Parathyroid adenoma (tissue), 2 donors: ENCODE measurements at regions not wholly inside any gene's neighbourhood (a gene's known extent, or its start where the extent isn't known, plus 50 kb on each side); places are given as distances from the start of the nearest gene placed in this dataset.

Experiments used
- H2AFZ ChIP-seq: fragments of 300-600 bp; sonication (generic); one replicate; pipeline ENCODE4 v1.7.0; 2017; ENCODE audit warnings: antibody characterized with exemption, mild to moderate bottlenecking
- H3K27ac ChIP-seq: fragments of 300-600 bp; sonication (generic); one replicate; pipeline ENCODE4 v1.7.0; 2017
- H3K27me3 ChIP-seq: fragments of 300-600 bp; sonication (generic); one replicate; pipeline ENCODE4 v1.7.0; 2017; ENCODE audit warnings: low read length; ENCODE audit not compliant: control insufficient read depth, insufficient read depth
- H3K36me3 ChIP-seq: fragments of 300-600 bp; sonication (generic); one replicate; pipeline ENCODE4 v1.7.0; 2017; ENCODE audit warnings: low read length; ENCODE audit not compliant: control insufficient read depth, insufficient read depth
- H3K4me1 ChIP-seq: fragments of 300-600 bp; sonication (generic); one replicate; pipeline ENCODE4 v1.7.0; 2017; ENCODE audit warnings: control low read depth
- H3K4me2 ChIP-seq: fragments of 300-600 bp; sonication (generic); one replicate; pipeline ENCODE4 v1.7.0; 2017; ENCODE audit warnings: low read length
- H3K4me3 ChIP-seq: fragments of 300-600 bp; sonication (generic); one replicate; pipeline ENCODE4 v1.7.0; 2017; ENCODE audit warnings: low read depth, low read length
- H3K79me2 ChIP-seq: fragments of 300-600 bp; sonication (generic); one replicate; pipeline ENCODE4 v1.7.0; 2017; ENCODE audit warnings: control low read depth
- H3K9ac ChIP-seq: fragments of 300-600 bp; sonication (generic); one replicate; pipeline ENCODE4 v1.7.0; 2017; ENCODE audit warnings: mild to moderate bottlenecking
- H3K9me3 ChIP-seq: fragments of 300-600 bp; sonication (generic); one replicate; pipeline ENCODE4 v1.7.0; 2017; ENCODE audit warnings: low read length; ENCODE audit not compliant: control insufficient read depth
- CTCF ChIP-seq: fragments of 300-600 bp; sonication (generic); IDR thresholded peaks from one replicate; pipeline ENCODE4 v1.7.0; 2017; ENCODE audit warnings: antibody characterized with exemption, mild to moderate bottlenecking
- donor health status: primary hyperparathyroidism.

GRCh38 chr9:73095425-73095824, 56.2 kb upstream of the ANXA1 start:
- H2AFZ ChIP-seq: no peak overlapping the region
- TF ChIP-seq CTCF: no peak
- no peak overlapping the region for H3K27ac ChIP-seq
- H3K79me2 ChIP-seq: no peaks in the 10 kb centered on the region
- H3K4me2 ChIP-seq: no peak overlapping the region
- no peaks in the 10 kb centered on the region for H3K9me3 ChIP-seq
- H3K4me3 ChIP-seq: no peak overlapping the region
- no peak overlapping the region for H3K9ac ChIP-seq
- H3K4me1 ChIP-seq: no peaks in the 10 kb centered on the region
- no peaks in the 10 kb centered on the region for H3K36me3 ChIP-seq
- H3K27me3 ChIP-seq: no peaks in the 10 kb centered on the region

GRCh38 chr9:73093740-73094379, 57.8 kb upstream of the ANXA1 start:
- no peak overlapping the region for H3K27ac ChIP-seq
- no peak overlapping the region for H3K4me3 ChIP-seq
- no peak overlapping the region for H2AFZ ChIP-seq

GRCh38 chr9:73093016-73093739, 58.5 kb upstream of the ANXA1 start:
- Histone ChIP-seq H3K79me2 (no peaks in the 10 kb centered on the region), H3K9ac (no peak overlapping the region), H3K4me3 (no peak overlapping the region), H3K9me3 (no peaks in the 10 kb centered on the region), H3K4me1 (no peaks in the 10 kb centered on the region), H3K4me2 (no peak overlapping the region), H3K27ac (no peak overlapping the region), H2AFZ (no peak overlapping the region), H3K36me3 (no peaks in the 10 kb centered on the region), H3K27me3 (no peaks in the 10 kb centered on the region)
- no peak for TF ChIP-seq CTCF

More at GRCh38 chr9:73093740-73094379, 57.8 kb upstream of the ANXA1 start:
- Histone ChIP-seq H3K9me3 (no peaks in the 10 kb centered on the region), H3K4me1 (no peaks in the 10 kb centered on the region), H3K79me2 (no peaks in the 10 kb centered on the region), H3K9ac (no peak overlapping the region), H3K36me3 (no peaks in the 10 kb centered on the region), H3K4me2 (no peak overlapping the region), H3K27me3 (no peaks in the 10 kb centered on the region)
- no peak for TF ChIP-seq CTCF

- Histone ChIP-seq H3K36me3 (no peaks in the 10 kb centered on the region), H3K27ac (no peak overlapping the region), H3K27me3 (no peaks in the 10 kb centered on the region), H3K9me3 (no peaks in the 10 kb centered on the region), H3K79me2 (no peaks in the 10 kb centered on the region), H3K9ac (no peak overlapping the region), H3K4me3 (no peak overlapping the region), H3K4me2 (no peak overlapping the region), H2AFZ (no peak overlapping the region), H3K4me1 (no peaks in the 10 kb centered on the region)
- no peak for TF ChIP-seq CTCF
Observed at GRCh38 chr9:73091909-73092308, 59.8 kb upstream of the ANXA1 start.

GRCh38 chr9:73090214-73090613, 61.5 kb upstream of the ANXA1 start:
- H3K27ac ChIP-seq: no peak overlapping the region
- no peaks in the 10 kb centered on the region for H3K79me2 ChIP-seq
- H2AFZ ChIP-seq: no peak overlapping the region
- no peaks in the 10 kb centered on the region for H3K36me3 ChIP-seq
- no peaks in the 10 kb centered on the region for H3K27me3 ChIP-seq
- H3K4me3 ChIP-seq: no peak overlapping the region
- no peaks in the 10 kb centered on the region for H3K4me1 ChIP-seq
- TF ChIP-seq CTCF: no peak
- no peak overlapping the region for H3K4me2 ChIP-seq
- H3K9me3 ChIP-seq: no peaks in the 10 kb centered on the region
- H3K9ac ChIP-seq: no peak overlapping the region
